ENCODE measurements at regions not wholly inside any gene's neighbourhood (a gene's known extent, or its start where the extent isn't known, plus 50 kb on each side); places are given as distances from the start of the nearest gene placed in this dataset.
"Not testable (repeated sequence)": the region's sequence is repeated elsewhere in the genome, so short reads cannot be mapped to it uniquely, and the experiment has no call there.

DNA sequence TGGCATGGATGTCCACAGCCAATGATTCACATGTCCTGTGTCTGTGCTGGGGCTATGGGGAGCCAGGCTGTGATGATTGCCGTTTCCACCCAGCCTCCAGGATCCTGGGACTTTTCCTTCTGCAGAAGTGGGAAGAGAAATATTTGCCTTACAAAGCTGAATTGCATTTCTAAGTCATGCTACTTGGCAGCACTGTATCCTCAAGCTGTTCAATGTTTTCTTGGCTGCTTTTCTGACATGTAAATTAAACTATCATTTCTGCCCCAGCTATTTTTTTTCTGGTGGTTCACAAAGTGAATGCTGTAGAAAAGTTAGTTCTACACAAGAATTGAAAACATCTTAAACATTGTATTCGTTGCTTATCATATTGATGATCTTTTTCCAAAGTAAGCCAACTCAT, 51.9 kb upstream of the TCERG1L start:
- no peak for DNase-seq (ENCODE audit: low read depth)
- Histone ChIP-seq H3K27me3 (ENCODE audit: control insufficient read depth, insufficient read depth, low read length) (no peaks in the 10 kb centered on the region), H3K4me3 (ENCODE audit: low read depth, low read length) (no peak overlapping the region), H3K36me3 (ENCODE audit: control insufficient read depth, insufficient read depth, low read length) (no peaks in the 10 kb centered on the region)
- TF ChIP-seq, protein P1, sequence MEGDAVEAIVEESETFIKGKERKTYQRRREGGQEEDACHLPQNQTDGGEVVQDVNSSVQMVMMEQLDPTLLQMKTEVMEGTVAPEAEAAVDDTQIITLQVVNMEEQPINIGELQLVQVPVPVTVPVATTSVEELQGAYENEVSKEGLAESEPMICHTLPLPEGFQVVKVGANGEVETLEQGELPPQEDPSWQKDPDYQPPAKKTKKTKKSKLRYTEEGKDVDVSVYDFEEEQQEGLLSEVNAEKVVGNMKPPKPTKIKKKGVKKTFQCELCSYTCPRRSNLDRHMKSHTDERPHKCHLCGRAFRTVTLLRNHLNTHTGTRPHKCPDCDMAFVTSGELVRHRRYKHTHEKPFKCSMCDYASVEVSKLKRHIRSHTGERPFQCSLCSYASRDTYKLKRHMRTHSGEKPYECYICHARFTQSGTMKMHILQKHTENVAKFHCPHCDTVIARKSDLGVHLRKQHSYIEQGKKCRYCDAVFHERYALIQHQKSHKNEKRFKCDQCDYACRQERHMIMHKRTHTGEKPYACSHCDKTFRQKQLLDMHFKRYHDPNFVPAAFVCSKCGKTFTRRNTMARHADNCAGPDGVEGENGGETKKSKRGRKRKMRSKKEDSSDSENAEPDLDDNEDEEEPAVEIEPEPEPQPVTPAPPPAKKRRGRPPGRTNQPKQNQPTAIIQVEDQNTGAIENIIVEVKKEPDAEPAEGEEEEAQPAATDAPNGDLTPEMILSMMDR (IDR thresholded peaks at IDR 0.05; ENCODE audit: insufficient read depth, low read length, poor library complexity, severe bottlenecking): no peak

DNA sequence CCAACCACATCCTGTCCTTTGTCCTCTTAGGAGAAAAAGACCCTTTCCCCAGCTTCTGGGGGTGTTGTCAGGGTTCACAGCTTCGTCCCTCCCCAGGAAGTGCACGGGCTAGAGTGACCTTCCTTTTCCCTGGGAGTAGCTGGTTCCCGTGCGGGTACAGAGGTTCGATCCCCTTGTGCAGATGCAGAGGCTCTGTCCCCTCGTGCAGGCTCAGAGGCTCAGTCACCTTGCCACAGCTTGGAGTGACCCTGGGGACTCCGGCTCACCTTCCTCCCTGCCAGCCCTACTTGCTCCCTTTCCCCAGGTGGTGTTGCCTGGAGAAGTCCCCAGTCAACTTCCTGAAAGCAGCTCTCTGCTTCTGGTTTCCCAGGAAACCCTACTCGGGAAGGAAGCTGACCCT, 60.0 kb upstream of the TCERG1L start:
- TF ChIP-seq, protein P1 (IDR thresholded peaks at IDR 0.05; ENCODE audit: insufficient read depth, low read length, poor library complexity, severe bottlenecking): no peak
- H3K36me3 ChIP-seq (ENCODE audit: control insufficient read depth, insufficient read depth, low read length): no peaks in the 10 kb centered on the region
- no peak overlapping the region for H3K4me3 ChIP-seq (ENCODE audit: low read depth, low read length)
- no peak for DNase-seq (ENCODE audit: low read depth)
- no peaks in the 10 kb centered on the region for H3K27me3 ChIP-seq (ENCODE audit: control insufficient read depth, insufficient read depth, low read length)

DNA sequence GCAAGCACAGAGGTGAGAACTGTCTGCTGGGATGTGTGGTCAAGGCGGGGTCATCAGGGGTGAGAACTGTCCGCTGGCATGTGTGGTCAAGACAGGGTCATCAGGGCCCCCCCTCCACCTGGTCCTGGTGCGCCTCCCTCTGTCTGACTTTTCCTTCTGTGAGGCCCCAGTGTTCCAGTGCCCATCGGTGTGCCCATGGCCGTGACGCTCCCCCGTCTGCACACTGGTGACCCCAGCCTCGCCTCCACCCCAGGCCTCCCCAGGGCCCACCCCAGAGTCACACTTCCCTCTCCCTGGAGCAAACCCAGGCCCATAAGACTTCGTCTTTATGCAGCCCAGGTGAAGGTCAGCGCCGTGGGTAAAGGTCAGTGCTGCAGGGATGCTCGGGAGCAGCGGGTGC, 70.1 kb upstream of the TCERG1L start:
- TF ChIP-seq, protein P1 (IDR thresholded peaks at IDR 0.05; ENCODE audit: insufficient read depth, low read length, poor library complexity, severe bottlenecking): no peak
- H3K36me3 ChIP-seq (ENCODE audit: control insufficient read depth, insufficient read depth, low read length): no peaks in the 10 kb centered on the region
- H3K27me3 ChIP-seq (ENCODE audit: control insufficient read depth, insufficient read depth, low read length): no peaks in the 10 kb centered on the region
- H3K4me3 ChIP-seq (ENCODE audit: low read depth, low read length): no peak overlapping the region
- no peak for DNase-seq (ENCODE audit: low read depth)

DNA sequence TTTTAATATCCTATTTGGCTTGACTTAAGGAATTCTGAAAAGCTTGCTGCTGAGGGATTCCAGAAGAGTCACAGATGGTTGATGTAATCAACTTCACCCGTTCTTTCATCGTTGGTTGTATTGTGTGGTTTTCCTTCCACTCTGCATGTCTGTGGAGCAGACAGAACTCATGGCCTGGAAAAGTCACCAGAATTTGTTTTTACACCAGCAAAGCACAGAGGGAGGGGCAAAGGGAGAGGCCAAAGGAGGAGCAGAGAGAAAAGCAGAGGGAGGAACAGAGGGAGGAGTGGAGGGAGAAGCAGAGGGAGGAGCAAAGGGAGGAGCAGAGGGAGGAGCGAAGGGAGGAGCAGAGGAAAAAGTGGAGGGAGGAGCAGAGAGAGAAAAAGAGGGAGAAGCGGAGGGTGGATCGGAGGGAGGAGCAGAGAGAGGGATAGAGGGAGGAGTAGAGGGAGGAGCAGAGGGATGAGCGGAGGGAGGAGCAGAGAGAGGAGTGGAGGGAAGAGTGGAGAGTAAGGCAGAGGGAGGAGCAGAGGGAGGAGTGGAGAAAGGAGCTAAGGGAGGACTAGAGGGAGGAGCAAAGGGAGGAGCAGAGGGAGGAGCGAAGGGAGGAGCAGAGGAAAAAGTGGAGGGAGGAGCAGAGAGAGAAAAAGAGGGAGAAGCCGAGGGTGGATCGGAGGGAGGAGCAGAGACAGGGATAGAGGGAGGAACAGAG, 73.8 kb upstream of the TCERG1L start:
- not testable (repeated sequence) for H3K4me3 ChIP-seq (ENCODE audit: low read depth, low read length); DNase-seq (ENCODE audit: low read depth); H3K36me3 ChIP-seq (ENCODE audit: control insufficient read depth, insufficient read depth, low read length); H3K27me3 ChIP-seq (ENCODE audit: control insufficient read depth, insufficient read depth, low read length)

DNA sequence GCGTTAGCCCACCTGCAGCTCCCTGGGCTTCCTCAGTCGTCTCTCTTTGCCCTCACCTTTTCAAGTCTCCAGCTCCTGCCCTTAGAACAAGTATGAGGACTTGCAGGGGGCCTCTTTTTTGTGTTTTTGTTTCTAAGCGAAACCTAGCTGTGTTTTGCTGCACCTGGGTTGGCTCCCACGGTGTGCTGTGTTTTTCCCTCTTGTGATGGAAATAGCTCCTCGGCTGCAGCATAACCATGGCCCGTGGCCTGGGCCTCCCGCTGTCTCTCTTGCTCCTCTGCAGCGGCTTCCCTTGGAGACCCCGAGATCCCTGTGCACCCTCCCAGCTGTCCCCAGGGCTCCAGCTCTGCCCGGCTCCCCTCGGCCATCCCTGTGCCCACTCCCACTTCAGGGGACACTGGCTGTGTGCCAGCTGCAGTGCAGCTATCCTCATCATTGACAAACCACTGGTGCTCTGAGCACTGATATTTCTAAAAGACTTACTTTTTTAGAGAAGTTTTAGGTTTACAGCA, 75.6 kb upstream of the TCERG1L start:
- TF ChIP-seq, protein P1 (IDR thresholded peaks at IDR 0.05; ENCODE audit: insufficient read depth, low read length, poor library complexity, severe bottlenecking): no peak
- H3K27me3 ChIP-seq (ENCODE audit: control insufficient read depth, insufficient read depth, low read length): no peaks in the 10 kb centered on the region
- DNase-seq (ENCODE audit: low read depth): no peak
- H3K36me3 ChIP-seq (ENCODE audit: control insufficient read depth, insufficient read depth, low read length): no peaks in the 10 kb centered on the region
- no peak overlapping the region for H3K4me3 ChIP-seq (ENCODE audit: low read depth, low read length)

DNA sequence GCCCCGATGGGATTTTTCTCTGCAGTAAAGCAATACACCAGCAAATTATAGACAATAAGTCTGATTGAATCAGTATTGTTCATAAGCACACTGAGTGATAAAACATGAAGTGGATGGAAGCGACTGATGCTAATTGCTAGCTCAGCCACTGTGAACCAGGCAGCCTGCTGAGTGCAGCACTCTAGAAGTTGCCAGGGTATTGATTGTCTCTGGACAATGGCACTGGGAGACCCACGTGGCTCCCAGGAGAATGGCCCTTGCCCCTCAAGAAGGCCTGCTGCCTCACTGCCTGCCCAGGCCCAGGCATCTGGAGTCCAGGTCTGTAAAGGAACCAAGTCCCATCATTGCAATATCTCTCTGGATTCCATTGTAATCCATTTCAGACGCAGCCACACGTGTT, 80.4 kb upstream of the TCERG1L start:
- H3K27me3 ChIP-seq (ENCODE audit: control insufficient read depth, insufficient read depth, low read length): no peaks in the 10 kb centered on the region
- no peaks in the 10 kb centered on the region for H3K36me3 ChIP-seq (ENCODE audit: control insufficient read depth, insufficient read depth, low read length)
- no peak overlapping the region for H3K4me3 ChIP-seq (ENCODE audit: low read depth, low read length)
- TF ChIP-seq, protein P1 (IDR thresholded peaks at IDR 0.05; ENCODE audit: insufficient read depth, low read length, poor library complexity, severe bottlenecking): no peak
- no peak for DNase-seq (ENCODE audit: low read depth)

Measured in kidney epithelial cell (primary cell).